ENCODE measurements at regions not wholly inside any gene's neighbourhood (a gene's known extent, or its start where the extent isn't known, plus 50 kb on each side); places are given as distances from the start of the nearest gene placed in this dataset.
"Not testable (repeated sequence)": the region's sequence is repeated elsewhere in the genome, so short reads cannot be mapped to it uniquely, and the experiment has no call there.

- TF ChIP-seq CTCF (IDR thresholded peaks at IDR 0.05; ENCODE audit: low read depth, low read length); EZH2phosphoT487 (IDR thresholded peaks at IDR 0.05; ENCODE audit: low read depth): not testable (repeated sequence)
Observed at GRCh38 chr16:51516960-51517359, 365.9 kb upstream of the SALL1 start.
